Activated naive CD4-positive, alpha-beta T cell treated with anti-CD3 and anti-CD28 coated beads, Interleukin-2, amount 50 U/mL, for 16 hours (primary cell): ENCODE measurements at regions not wholly inside any gene's neighbourhood (a gene's known extent, or its start where the extent isn't known, plus 50 kb on each side); places are given as distances from the start of the nearest gene placed in this dataset.

ENCODE experiments used
- DNase-seq: peaks from one replicate; pipeline ENCODE4 v3.0.0-alpha.2; 2020

- DNase-seq, result no peak
These were observed 305.1 kb upstream of the RGMB start for GRCh38 chr5:98468188-98468869.

- no peak for DNase-seq
These were observed 302.7 kb upstream of the RGMB start for GRCh38 chr5:98470747-98471146.

DNA sequence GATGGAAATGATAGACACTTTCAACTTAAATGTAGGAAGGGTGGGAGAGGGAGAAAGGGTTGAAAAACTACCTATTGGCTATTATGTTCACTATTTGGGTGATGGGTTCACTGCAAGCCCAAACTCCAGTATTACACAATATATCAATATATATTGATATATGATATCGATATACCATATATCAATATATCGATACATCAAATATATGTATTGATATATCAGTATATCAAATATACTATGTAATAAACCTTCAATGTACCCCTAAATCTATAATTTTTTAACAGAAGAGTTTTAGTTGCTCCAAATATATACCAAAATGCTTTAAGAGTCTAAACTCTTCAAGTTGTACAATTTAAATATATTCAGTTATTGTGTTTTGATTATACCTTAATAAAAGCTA is 302.0 kb upstream of the RGMB start:
- no peak for DNase-seq

- DNase-seq, result no peak
These were observed 299.2 kb upstream of the RGMB start for GRCh38 chr5:98474216-98474615.

DNA sequence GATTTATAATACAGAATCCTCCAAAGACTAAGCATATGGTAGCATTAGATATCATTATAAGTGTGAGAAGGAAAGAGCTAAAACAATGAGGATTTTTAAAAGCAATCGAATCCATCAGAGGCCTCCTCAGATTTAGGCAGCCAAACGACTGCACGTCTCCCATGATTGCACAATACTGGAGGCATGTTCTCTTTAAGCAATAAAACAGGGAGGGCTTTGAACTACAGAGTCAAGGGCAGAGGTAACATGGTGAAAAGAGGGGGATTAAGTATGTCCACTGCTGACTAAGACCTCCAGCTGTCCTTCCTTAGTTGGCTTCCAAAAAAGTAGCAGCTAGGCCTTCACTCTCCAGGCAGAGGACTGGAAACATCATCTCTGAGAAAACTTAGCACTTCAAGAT is 298.7 kb upstream of the RGMB start:
- DNase-seq, result no peak

DNA sequence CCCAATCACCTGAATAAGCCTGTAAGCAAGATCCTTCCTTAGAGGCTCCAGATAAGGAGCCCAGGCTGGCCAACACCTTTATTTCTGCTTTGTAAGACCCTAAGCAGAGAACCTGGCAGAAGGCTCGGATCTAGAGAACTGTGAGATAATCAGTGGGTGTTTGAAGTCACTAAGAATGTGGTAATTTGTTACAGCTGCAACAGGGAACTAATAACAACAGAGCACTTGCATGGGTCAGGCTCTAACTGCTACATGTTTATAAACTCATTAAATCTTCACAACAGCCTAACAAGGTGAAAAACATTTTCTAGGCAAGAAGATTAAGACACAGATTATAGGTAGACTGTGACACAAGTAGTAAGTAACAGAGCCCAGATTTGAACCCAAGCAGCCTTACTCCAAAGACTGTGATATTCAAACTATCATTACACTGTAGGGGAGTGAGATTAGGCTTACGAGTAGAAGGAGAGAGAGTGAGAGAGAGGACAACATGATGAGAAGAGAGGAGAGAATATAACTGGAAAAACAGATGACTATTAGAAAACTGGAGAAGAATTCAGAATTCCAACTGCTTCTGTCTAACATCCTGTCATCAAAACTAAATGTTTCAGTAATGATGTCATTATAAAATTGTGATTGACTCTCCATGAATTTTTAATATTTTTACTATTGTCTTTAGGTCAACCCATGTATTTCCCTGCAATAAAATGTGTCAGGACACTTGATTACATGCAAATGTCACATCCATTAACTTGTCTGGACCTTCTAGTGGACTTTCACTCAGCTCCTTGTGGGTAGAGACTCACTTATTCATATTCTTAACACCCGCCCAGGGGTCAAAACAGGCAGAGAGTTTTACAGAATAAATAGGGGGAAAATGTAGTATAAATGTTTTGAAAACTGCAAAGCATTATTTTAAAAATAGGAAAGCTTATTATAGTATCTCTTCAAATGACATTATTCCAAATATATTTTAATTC is 290.9 kb upstream of the RGMB start:
- DNase-seq, result no peak

DNA sequence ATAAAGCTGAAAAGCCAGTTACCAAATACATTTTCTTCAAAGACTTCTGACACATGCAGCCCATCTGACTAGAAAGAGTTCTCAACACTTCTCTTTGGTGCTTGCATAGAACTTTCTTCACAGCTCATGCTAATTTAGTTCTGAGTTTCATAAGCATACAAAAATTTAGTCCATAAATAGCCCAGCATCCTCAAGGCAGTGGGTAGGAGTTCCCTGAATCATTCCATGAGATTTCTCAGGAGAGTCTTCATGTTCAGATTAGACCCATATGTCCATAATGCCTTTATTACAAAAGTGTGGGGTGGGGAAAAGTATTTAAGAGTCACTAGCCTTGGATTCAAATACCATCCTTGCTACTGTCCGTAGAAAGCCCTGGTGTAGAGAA is 290.2 kb upstream of the RGMB start:
- DNase-seq, result no peak

GRCh38 chr5:98489021-98489420 is 284.4 kb upstream of the RGMB start:
- no peak for DNase-seq

DNA sequence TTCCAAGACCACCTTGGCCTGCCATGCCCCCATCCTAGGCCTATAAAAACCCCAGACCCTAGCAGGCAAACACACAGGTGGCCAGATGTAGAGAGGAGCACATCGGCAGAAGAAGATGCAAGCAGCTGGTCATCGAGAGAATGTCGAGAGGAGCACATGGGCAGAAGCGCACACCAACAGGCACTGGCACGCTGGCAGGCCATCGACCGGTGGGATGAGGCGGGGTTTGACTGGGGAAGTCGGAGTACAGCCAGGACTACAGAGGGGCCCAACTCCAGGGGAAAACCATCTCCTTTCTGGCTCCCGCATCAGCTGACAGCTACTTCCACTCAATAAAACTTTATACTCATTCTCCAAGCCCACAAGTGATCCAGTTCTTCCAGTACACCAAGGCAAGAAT is 283.1 kb upstream of the RGMB start:
- DNase-seq, result no peak

GRCh38 chr5:98492258-98492657 is 281.2 kb upstream of the RGMB start:
- no peak for DNase-seq

DNA sequence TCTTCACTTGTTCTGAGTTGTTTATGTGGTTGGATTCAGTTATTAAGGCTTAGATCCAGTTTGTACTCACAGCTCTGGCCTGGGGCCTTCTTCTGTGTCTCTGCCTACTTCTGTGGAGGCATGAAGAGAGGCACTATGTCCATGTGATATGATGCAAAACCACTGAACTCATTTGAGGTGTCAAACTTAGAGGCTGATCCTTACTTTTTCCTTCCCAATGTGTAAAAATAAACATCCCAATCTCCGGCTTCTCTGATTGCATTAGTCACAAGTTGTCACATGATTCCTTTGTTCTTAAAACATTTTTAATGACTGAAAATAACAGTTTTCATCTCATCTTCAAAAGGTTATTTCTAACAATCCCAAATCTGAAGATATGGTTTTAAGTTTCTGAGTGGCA is 276.0 kb upstream of the RGMB start:
- DNase-seq, result no peak

DNA sequence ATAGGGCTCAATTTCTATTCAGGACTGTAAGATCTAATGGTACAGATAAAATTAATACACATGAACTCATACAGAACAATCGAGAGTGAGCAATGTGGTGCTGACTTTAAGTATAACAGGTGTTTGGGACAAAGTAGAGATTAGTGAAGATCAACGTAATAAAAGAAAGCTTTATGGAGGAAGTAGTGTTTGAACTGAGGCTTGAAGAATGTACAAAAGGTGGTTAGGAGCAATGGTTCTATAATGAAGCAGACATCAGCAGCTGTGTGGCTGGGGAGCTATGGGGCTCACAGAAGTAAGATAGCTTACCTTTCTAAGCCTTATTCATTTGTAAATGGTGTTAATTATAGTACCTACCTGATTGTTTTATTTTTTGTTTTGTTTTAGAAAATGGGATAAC is 275.4 kb upstream of the RGMB start:
- no peak for DNase-seq

- no peak for DNase-seq
These were observed 273.6 kb upstream of the RGMB start for GRCh38 chr5:98499892-98500291.

DNA sequence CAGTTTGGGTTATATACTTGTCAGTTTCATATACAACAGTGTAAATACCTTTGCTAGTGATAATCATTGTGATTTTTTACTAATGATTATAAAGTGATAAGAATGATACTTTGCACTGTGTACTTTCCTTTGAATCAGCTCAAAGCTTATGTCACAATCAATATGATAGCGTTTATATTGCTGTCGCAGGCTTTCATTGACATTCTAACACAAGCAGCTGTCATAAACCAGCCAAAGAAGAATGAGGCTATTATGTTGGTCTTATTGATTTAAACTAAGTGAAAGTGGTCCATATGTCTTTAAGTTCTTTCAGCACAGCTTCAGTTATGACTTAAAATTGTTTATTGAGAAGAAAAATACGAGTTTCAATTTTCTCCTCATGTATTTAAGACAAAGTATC is 272.7 kb upstream of the RGMB start:
- no peak for DNase-seq

- DNase-seq, result no peak
These were observed 269.8 kb upstream of the RGMB start for GRCh38 chr5:98503616-98504015.

DNA sequence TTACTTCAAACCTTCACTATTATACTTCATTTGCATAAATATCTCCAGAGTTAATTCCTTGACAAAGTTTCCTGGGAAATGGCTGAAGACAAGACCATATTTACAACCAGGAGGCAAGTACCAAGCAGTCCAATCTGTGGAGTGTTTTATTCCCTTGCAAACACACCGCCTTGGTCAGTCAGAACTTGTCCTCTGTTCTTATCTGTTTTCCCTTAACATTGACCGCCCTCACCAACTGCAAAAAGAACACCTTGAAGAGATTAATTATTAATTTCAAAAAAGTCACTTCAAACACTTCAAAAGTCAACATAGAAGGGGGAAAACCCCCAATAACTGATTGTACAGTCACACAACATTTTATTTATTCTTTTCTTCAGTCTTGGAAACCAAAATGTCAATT is 269.0 kb upstream of the RGMB start:
- no peak for DNase-seq

- no peak for DNase-seq
These were observed 263.1 kb upstream of the RGMB start for GRCh38 chr5:98510143-98510985.

DNA sequence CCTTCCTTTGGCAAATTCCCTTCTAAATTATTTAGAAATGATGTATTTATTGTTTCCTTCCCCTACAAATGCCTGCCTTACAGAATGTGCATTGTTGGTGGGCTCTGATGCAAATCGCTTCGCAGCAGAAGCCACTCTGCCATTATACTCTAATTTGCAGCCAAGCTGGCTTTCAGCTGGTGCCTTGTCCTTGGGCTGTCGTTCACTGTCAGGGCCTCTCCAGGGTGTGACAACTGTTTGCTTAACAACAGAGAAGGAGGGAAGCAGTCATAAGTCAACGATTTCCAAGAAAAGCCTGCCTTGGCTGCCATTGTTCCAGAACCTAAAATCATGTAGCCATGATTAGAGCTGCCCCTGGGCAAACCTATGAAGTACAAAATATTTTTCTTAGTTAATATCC is 260.1 kb upstream of the RGMB start:
- no peak for DNase-seq

DNA sequence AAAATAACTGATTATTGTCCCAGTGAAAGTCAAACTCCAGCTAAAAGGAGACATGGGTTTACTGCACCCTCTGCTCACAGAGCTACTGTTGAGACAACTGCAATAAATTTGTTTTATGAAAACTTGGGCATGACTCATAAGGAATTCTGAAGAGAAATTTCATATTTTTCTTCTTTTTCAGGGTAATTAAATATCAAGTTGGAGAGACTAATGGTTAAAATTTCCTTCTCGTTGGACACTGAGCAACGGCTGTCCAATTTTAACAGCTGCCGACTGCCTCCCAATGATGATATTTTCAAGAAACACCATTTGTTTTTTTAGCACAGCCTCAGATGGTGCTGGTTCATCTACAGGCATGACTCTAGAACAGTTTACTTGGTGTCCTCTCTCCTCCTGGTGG is 259.2 kb upstream of the RGMB start:
- DNase-seq, result no peak

DNA sequence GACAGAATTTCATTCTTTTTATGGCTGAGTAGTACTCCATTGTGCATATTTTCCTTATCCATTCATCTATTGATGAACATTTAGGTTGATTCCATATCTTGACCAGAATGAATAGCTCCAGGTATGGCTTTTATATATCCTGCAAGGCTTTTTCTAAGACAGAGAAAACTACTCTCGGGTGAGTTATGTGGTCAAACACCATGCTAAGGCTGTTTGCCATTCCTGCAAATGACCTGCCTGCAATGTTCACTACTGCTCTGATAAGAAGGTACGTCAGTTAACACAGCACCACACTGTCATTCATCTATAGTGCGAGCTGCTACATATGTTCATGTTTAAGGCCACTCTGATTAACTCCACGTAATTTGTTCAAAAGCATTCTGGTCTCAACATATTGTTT is 256.8 kb upstream of the RGMB start:
- DNase-seq, result no peak

GRCh38 chr5:98517560-98518366 is 255.7 kb upstream of the RGMB start:
- DNase-seq, result no peak

DNA sequence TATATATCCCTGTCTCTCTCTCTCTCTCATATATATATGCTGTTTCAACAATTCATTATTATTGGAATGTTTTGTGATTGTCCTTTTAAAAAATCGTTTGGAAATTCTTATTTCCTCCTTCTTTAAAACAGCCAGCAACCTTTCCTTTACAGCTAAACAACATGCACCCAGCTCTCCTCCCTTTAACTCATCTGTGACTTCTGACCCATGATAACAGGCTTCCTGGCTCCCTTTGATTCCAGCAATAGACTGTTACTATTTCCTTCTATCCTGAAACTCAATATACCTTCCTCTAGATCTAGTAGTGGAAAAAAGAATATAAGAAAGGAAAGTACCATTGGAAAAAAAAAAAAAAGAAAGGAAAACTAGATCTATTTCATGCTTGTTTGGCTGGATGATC is 254.7 kb upstream of the RGMB start:
- no peak for DNase-seq

DNA sequence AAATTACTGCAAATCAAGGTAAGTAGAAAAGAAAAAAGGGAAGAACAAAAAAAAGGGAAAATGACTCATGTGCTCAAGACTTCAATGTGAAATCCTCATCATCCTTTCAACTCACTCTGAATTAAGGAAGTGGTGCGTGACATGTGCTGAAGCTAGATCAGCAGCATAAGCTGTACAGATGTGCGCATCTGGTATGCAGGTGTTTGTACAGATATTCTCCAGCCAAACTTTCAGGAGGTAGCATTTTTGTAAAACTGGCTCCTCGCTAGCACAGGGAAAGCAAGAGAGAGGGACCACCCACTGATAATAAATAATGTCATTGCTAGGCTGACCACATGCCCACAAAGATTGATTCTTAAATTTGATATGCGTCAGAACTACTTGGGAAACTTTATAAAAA is 253.9 kb upstream of the RGMB start:
- DNase-seq, result no peak
